SH-SY5Y (cell line): ENCODE measurements at regions not wholly inside any gene's neighbourhood (a gene's known extent, or its start where the extent isn't known, plus 50 kb on each side); places are given as distances from the start of the nearest gene placed in this dataset.

Experiments used
- GATA2 ChIP-seq: IDR thresholded peaks from 2 replicates; pipeline ENCODE4 v1.6.1; 2011; ENCODE audit warnings: mild to moderate bottlenecking, low read depth, low read length
- GATA3 ChIP-seq: IDR thresholded peaks from 2 replicates; pipeline ENCODE4 v1.6.1; 2011; ENCODE audit warnings: low read depth, mild to moderate bottlenecking, low read length, moderate library complexity

GRCh38 chr4:4754641-4755040 is 104.8 kb upstream of the MSX1 start:
- peak; percentile 52 for TF ChIP-seq GATA2
- TF ChIP-seq GATA3, result no peak
